ENCODE measurements at regions not wholly inside any gene's neighbourhood (a gene's known extent, or its start where the extent isn't known, plus 50 kb on each side); places are given as distances from the start of the nearest gene placed in this dataset.

DNA sequence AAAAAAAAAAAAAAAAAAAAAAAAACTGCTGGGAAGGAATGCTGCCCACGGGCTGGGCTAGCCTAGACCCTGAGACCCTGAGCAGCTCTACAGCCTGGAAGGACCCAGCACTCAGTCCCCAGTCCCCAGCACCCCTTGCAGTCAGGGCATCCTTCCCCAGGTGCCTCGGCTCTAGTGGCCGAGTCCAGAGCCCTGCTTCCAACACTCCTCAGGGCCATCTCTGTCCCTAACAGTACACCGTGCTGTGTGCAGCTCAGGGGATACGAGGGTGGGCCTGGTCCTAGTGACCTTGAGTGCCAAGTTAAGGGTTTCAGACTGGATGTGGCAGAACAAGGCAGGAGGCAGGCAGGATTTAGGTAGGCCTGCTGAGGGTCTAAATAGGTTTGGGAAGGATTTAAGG is 50.2 kb upstream of the LRP8 start:
- no peak overlapping the region for H3K4me3 ChIP-seq (ENCODE audit: low read depth, low read length)
- no peak for DNase-seq (ENCODE audit: low read depth)
- TF ChIP-seq, protein P1, sequence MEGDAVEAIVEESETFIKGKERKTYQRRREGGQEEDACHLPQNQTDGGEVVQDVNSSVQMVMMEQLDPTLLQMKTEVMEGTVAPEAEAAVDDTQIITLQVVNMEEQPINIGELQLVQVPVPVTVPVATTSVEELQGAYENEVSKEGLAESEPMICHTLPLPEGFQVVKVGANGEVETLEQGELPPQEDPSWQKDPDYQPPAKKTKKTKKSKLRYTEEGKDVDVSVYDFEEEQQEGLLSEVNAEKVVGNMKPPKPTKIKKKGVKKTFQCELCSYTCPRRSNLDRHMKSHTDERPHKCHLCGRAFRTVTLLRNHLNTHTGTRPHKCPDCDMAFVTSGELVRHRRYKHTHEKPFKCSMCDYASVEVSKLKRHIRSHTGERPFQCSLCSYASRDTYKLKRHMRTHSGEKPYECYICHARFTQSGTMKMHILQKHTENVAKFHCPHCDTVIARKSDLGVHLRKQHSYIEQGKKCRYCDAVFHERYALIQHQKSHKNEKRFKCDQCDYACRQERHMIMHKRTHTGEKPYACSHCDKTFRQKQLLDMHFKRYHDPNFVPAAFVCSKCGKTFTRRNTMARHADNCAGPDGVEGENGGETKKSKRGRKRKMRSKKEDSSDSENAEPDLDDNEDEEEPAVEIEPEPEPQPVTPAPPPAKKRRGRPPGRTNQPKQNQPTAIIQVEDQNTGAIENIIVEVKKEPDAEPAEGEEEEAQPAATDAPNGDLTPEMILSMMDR (conservative IDR thresholded peaks at IDR 0.05; ENCODE audit: low read depth, low read length) = no peak

DNA sequence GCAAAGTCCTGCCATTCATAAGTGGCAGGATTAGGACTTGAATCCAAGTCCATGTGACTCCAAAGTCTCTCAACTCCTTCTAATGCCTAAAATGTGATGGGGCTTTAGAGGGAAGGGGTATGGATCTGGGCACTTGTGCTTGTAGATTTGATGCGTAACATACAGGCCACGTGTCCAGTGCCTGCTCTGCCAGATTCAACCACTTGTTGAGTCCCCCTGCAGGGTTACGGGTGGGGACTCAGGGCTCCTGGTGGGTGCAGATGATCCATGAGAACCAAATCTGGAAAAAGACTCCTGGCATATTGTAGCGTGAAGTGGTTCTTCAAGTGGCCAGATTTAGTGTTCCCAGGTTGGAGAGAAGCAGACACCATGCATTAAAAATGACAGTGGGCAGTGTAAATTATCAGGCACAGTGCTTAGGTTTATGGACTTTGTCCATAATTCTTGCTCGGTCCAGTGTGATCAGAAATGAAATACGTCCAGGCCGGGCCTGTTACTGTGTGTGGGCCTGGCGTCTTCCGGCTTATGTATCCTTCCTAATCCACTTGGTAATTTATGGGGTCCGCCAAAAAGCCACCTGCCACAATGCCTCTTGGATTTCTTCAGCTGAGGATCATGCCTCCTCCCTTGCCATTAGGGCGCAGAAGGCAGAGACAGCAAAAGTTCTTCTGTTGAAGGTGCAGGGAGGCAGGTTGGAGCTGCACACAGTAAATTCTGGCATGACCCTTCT is 51.2 kb upstream of the LRP8 start:
- DNase-seq (ENCODE audit: low read depth) = no peak
- no peak overlapping the region for H3K4me3 ChIP-seq (ENCODE audit: low read depth, low read length)
- TF ChIP-seq, protein P1 (conservative IDR thresholded peaks at IDR 0.05; ENCODE audit: low read depth, low read length) = no peak

DNA sequence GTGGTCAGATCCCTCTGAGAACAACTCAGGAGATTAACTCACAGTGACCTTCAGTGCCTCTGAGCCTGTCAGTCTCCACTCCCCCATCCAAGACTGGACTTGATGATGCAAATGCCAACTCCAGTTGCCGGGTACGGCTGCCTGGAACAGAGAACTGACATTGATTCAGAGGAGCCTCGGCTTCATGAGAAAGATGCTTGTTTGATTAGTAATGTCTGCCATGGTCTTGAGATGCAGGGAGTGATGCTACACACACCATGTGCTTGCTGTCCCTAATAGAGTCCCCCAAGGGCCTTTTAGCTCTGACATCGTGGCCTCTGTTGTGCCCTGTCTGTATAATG is 51.8 kb upstream of the LRP8 start:
- DNase-seq (ENCODE audit: low read depth) = no peak
- TF ChIP-seq, protein P1 (conservative IDR thresholded peaks at IDR 0.05; ENCODE audit: low read depth, low read length) = no peak
- no peak overlapping the region for H3K4me3 ChIP-seq (ENCODE audit: low read depth, low read length)

DNA sequence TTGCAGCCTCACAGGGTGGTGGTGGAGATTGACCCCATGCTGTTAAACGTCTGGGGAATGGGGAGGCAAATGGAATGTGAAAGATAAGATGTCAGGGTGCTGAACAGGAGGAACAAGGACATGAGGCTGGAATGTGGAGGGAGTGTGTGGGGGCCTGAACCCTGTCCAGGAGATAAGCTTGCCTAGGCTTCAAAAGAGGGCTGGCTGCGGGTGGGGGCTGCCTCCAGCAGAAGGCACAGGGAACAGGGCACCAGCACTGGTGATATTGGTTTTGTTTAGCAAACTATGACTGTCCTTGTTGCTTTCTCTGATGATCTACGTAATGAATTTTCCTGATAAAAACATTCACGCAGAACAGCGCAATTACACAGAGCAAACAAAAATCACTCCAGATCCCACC is 52.4 kb upstream of the LRP8 start:
- no peak overlapping the region for H3K4me3 ChIP-seq (ENCODE audit: low read depth, low read length)
- TF ChIP-seq, protein P1 (conservative IDR thresholded peaks at IDR 0.05; ENCODE audit: low read depth, low read length) = no peak
- DNase-seq (ENCODE audit: low read depth) = no peak

DNA sequence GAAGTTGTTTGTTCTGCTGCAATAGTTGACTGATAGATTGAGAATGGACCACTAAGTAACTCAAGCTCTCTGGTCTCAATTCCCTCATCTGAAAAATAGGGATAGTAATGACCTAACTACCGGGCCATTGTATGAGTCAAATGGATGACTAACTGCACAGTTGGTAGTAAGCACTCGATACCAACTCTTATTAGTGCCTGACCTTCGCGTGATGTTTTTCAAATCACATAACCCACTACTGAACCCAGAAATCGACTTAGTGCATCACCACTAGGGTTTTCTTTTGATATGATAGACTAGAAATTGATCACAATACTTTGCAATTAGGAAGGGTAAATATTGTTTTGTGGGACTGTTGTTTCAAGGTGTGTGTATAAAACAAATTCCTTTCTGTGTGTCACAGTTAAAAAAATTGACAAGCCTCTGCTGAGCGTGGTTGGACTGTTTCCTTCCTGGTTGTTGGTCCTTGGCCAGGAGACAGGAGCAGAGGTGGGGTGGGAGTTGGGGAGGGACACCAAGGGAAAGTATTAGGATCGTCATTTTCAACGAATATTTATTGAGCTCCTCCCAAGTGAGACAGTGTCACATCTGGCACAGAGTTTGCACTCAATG is 54.0 kb upstream of the LRP8 start:
- no peak overlapping the region for H3K4me3 ChIP-seq (ENCODE audit: low read depth, low read length)
- TF ChIP-seq, protein P1 (conservative IDR thresholded peaks at IDR 0.05; ENCODE audit: low read depth, low read length) = no peak
- no peak for DNase-seq (ENCODE audit: low read depth)

DNA sequence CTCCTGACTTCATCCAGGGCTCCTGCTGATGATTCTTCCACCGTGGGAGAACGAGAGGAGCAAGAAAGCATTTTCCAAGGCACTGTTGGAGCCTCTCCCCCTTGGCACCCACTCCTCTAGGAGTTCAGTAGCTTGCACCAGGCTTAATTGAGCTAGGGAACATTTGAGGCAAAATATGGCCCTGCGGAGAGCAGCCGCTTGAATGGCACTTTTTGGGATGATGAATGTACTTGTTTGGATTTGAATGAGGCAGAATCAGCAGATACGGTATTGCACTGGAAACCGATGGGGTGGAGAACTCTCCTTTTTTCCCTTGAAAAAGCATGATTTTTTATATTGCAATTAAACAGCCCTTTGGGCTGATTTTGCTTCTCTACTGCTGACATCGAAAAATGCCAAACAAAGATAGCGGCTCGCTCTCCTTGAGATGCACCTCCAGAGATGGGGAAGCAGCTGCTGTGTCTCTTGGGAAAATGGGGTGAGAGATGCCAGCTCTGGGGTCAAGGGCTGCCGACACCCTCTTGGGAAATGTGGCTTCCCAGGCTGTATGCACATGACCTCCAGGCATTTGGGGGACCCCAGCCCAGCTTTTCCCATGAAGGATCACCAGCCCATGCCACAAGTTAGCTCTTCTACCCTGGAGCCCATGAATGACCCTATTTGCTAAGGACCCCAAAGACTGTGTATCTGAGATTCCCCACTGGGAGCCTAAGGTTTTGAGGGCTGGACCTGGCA is 55.4 kb upstream of the LRP8 start:
- no peak for DNase-seq (ENCODE audit: low read depth)
- TF ChIP-seq, protein P1 (conservative IDR thresholded peaks at IDR 0.05; ENCODE audit: low read depth, low read length) = no peak
- H3K4me3 ChIP-seq (ENCODE audit: low read depth, low read length) = no peak overlapping the region
